Upper lobe of left lung (tissue), 4 donors: ENCODE measurements at regions not wholly inside any gene's neighbourhood (a gene's known extent, or its start where the extent isn't known, plus 50 kb on each side); places are given as distances from the start of the nearest gene placed in this dataset.

Source experiments
- CTCF ChIP-seq, 6 experiments: fragments of 450-650 bp in 4 of 6; fragments of 200-600 bp in 2 of 6; sonication (generic) in 2 of 6; IDR thresholded peaks; one replicate each; pipeline ENCODE4 v1.5.1; 2016 to 2019; ENCODE audit warnings: antibody characterized with exemption in 6 of 6
- EP300 ChIP-seq, 4 donors: sonication (generic); formaldehyde crosslinking; IDR thresholded peaks; one replicate each; pipeline ENCODE4 v1.5.1; 2017; ENCODE audit warnings: antibody characterized with exemption in 4 of 4, control low read depth in 2 of 4
- POLR2A ChIP-seq, 4 donors: fragments of 450-650 bp; IDR thresholded peaks; one replicate each; pipeline ENCODE4 v1.5.1; 2016 to 2017; ENCODE audit warnings: antibody characterized with exemption in 4 of 4, mild to moderate bottlenecking in 2 of 4
- POLR2AphosphoS5 ChIP-seq, 2 donors: sonication (generic); formaldehyde crosslinking; IDR thresholded peaks; one replicate each; pipeline ENCODE4 v1.5.1; 2017; ENCODE audit warnings: antibody characterized with exemption in 2 of 2

DNA sequence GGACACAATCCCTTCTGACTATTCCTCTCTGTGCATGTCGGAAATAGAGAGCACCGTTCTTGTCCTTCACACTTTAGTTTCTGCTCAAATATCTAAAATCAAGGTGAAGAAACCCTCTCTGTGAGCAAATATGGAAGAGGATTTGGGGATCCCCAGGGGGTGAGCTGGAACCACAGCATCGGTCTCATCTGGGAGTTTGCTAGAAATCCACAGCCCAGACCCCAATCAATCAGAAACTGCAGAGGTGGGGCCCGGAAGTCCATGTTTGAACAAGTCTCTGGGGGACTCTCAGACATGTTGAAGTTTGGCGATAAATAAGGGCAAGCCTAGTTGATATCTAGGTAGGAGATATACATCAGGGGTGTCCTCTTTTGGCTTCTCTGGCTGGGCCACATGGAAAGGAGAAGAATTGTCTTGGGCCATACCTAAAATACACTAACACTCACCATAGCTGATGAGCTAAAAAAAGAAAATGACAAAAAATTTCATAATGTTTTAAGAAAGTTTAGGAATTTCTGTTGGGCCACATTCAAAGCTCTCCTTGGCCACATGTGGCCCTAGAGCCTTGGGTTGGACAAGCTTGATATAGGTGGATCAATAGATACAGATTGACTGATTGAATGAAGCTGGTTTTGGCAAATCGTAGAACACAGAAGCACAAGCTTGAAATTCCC lies 168.0 kb upstream of the FOXF1 start:
- TF ChIP-seq POLR2A (IDR thresholded peaks at IDR 0.05), result no peak
- no peak for TF ChIP-seq EP300 (IDR thresholded peaks at IDR 0.05)
- no peak for TF ChIP-seq CTCF (IDR thresholded peaks at IDR 0.05)
- TF ChIP-seq POLR2AphosphoS5 (IDR thresholded peaks at IDR 0.05), result no peak
